ENCODE measurements at regions not wholly inside any gene's neighbourhood (a gene's known extent, or its start where the extent isn't known, plus 50 kb on each side); places are given as distances from the start of the nearest gene placed in this dataset.
"Not testable (repeated sequence)": the region's sequence is repeated elsewhere in the genome, so short reads cannot be mapped to it uniquely, and the experiment has no call there.

DNA sequence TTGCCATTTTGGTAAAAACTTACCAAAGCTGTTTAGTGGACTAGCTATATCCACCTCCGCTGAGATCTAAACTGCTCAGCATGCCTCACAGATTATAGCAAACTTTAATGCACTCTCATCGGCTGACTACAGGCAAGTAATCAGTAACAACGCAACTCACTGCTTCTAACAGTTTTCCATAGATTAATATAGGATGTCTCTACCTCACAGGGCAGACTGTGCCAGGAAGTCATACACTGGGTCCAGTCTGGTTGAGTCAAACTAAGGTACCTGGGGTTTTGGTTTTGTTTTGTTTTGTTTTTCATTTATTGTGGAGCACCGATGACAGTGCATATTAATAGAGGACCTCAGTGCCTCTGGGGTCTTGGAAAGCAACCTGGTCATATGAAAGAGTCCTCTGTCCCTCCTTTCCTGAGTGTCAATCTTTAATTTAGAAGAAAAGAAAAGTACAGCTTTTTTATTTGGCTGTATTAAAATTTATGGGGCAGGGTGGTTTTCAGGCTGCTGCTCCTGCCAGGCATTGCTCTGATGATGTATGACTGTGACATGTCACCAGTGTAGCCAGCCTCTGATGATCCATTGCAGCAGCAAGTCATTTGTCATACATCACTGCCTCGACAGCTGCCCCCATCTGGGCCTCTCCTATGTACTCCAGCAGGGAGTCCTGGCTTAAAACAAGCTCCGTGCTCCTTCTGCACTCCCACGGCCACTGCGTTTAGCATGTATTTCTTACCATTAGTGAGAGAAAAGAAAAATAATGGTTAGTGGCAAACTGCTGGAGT is 854.1 kb downstream of the KCNJ2 start:
- H3K27ac Mint-ChIP-seq, result no peak overlapping the region
- intact Hi-C loops (cut with micrococcal nuclease), result no loop called here
- H3K9me3 Mint-ChIP-seq, result no peaks in the 10 kb centered on the region
- no peaks in the 10 kb centered on the region for H3K4me1 Mint-ChIP-seq (ENCODE audit: low read depth)
- no peak for DNase-seq
- H3K4me3 Mint-ChIP-seq, result no peak overlapping the region
- H3K36me3 Mint-ChIP-seq (ENCODE audit: low read depth), result no peaks in the 10 kb centered on the region
- CTCF ChIA-PET, result interaction anchor here (0.6 kb wide), 1 partner anchor 488 kb away, joined by 3 read pairs; no protein-coding TSS in a partner anchor
- no peaks in the 10 kb centered on the region for H3K27me3 Mint-ChIP-seq (ENCODE audit: low read depth)

DNA sequence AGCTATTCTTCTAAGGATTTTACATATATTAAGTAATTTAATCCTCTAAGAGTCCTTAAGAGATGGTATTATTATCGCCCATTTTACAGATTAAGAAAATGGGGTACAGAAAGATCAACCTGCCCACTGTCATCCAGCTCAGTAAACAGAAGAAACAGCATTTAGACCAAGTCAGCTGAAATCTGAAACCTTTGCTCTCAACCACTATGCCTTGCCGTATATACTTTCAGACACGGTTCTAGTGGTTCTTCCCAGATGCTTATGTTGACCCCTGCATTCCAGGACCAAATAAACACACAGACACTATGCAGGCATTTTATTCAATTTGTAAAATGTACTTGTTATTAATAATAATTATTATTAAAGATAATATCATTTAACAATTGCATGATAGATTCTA is 854.8 kb downstream of the KCNJ2 start:
- CTCF ChIA-PET, result interaction anchor here (0.6 kb wide), 1 partner anchor 487 kb away, joined by 3 read pairs; no protein-coding TSS in a partner anchor
- Mint-ChIP-seq H3K27ac (no peak overlapping the region), H3K4me3 (no peak overlapping the region), H3K9me3 (no peaks in the 10 kb centered on the region), H3K36me3 (ENCODE audit: low read depth) (no peaks in the 10 kb centered on the region), H3K27me3 (ENCODE audit: low read depth) (no peaks in the 10 kb centered on the region), H3K4me1 (ENCODE audit: low read depth) (no peaks in the 10 kb centered on the region)
- no peak for DNase-seq
- intact Hi-C loops (cut with micrococcal nuclease), result no loop called here

DNA sequence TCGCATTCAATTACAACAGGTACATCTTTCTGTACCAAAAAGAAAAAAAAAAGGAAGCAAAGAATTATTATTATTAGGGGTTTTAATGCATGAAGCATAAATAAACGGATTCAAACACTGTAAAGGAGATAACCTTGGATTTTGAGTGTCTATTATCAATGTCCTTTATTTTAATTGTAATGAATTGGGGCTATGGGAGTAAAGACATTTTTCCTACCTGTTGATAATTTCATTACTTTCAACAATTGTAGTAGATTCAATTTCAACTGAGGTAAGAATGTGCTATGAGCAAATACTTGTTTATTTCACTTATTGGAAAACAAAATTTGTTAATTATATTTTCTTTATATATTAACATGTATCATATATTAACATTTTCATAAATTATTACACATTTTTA is 855.6 kb downstream of the KCNJ2 start:
- H3K36me3 Mint-ChIP-seq (ENCODE audit: low read depth), result no peaks in the 10 kb centered on the region
- H3K27ac Mint-ChIP-seq, result no peak overlapping the region
- no peaks in the 10 kb centered on the region for H3K9me3 Mint-ChIP-seq
- no peaks in the 10 kb centered on the region for H3K27me3 Mint-ChIP-seq (ENCODE audit: low read depth)
- H3K4me1 Mint-ChIP-seq (ENCODE audit: low read depth), result no peaks in the 10 kb centered on the region
- no peak for DNase-seq
- intact Hi-C loops (cut with micrococcal nuclease), result no loop called here
- H3K4me3 Mint-ChIP-seq, result no peak overlapping the region
- CTCF ChIA-PET, result no interaction called here

DNA sequence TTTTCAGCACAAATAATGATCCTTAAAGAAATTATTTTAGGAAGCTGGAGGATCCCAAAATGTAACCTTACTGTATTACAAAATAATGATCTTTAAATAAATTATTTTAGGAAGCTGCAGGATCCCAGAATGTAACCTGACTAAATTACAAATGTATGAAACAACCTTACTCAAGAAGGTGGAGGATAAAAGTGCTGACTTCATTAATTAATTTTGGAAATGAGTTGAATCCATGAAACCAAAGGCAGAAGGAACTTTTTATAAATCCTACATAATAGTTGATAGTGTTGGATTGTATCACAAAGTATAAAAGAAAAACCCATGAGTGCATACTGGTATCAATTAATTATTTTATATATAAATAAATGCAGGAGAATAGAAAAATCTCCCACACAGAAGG is 859.9 kb downstream of the KCNJ2 start:
- Mint-ChIP-seq H3K36me3 (ENCODE audit: low read depth) (no peaks in the 10 kb centered on the region), H3K27me3 (ENCODE audit: low read depth) (no peaks in the 10 kb centered on the region), H3K27ac (no peak overlapping the region), H3K9me3 (peaks cover 4% of the 10 kb centered on the region), H3K4me1 (ENCODE audit: low read depth) (no peaks in the 10 kb centered on the region), H3K4me3 (no peak overlapping the region)
- intact Hi-C loops (cut with micrococcal nuclease), result no loop called here
- DNase-seq, result no peak
- CTCF ChIA-PET, result no interaction called here

DNA sequence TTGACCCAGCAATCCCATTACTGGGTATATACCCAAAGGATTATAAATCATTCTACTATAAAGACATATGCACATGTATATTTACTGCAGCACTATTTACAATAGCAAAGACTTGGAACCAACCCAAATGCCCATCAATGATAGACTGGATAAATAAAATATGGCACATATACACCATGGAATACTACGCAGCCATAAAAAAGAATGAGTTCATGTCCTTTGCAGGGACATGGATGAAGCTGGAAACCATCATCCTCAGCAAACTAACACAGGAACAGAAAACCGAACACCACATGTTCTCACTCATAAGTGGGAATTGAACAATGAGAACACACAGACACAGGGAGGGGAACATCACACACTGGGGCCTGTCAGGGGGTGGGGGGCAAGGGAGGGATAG is 862.0 kb downstream of the KCNJ2 start:
- H3K27ac Mint-ChIP-seq; H3K4me3 Mint-ChIP-seq; H3K9me3 Mint-ChIP-seq; H3K36me3 Mint-ChIP-seq (ENCODE audit: low read depth); intact Hi-C loops (cut with micrococcal nuclease); DNase-seq; CTCF ChIA-PET; H3K4me1 Mint-ChIP-seq (ENCODE audit: low read depth); H3K27me3 Mint-ChIP-seq (ENCODE audit: low read depth): not testable (repeated sequence)

DNA sequence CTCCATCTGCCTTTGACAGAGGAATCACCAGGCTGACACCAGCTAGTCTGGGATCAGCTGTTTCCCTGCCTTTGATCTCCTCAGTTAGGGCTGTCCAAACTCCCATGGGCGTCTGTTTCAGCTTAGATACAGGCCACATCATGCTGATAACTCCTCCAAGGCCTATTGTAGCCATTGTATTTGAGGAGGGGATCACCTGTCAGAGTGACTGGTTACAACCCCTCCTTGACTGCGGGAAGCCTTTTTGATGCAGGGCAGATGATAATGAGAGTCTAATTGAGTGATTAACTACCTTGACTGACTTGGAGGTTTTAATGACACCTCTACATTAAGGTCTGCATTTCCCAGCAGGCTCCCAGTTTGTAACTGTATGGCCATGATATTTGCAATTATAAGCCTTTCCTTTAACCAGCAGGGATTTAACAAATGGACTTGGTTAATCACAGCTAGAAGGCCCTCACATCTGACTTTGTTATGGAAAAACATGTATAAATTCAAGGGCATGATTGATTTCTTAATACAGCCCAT is 863.5 kb downstream of the KCNJ2 start:
- H3K9me3 Mint-ChIP-seq, result peaks cover 4% of the 10 kb centered on the region
- intact Hi-C loops (cut with micrococcal nuclease), result no loop called here
- H3K4me3 Mint-ChIP-seq, result no peak overlapping the region
- no peaks in the 10 kb centered on the region for H3K36me3 Mint-ChIP-seq (ENCODE audit: low read depth)
- H3K27me3 Mint-ChIP-seq (ENCODE audit: low read depth), result no peaks in the 10 kb centered on the region
- no peak overlapping the region for H3K27ac Mint-ChIP-seq
- CTCF ChIA-PET, result no interaction called here
- H3K4me1 Mint-ChIP-seq (ENCODE audit: low read depth), result no peaks in the 10 kb centered on the region
- no peak for DNase-seq

DNA sequence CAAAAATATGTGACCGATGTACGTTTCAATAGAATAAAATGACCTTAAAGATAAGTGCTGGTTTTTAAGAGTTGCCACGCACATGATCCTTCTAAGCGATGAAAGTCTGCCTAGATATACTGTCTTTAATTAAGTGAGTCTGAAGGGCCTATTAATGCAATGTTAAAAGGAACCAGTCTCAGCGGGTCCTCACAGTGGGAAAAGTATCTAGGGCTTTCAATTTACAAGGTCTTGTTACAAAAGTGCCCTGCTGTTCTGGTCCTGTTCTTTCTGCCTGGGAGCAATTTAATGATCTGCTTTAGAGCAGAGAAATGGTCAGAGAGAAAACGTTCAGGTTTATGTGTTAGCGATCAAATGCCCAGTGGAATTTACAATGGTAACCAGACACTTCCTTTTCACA is 864.0 kb downstream of the KCNJ2 start:
- CTCF ChIA-PET, result no interaction called here
- Mint-ChIP-seq H3K4me3 (no peak overlapping the region), H3K4me1 (ENCODE audit: low read depth) (no peaks in the 10 kb centered on the region), H3K27ac (no peak overlapping the region), H3K36me3 (ENCODE audit: low read depth) (no peaks in the 10 kb centered on the region), H3K27me3 (ENCODE audit: low read depth) (no peaks in the 10 kb centered on the region), H3K9me3 (peaks cover 4% of the 10 kb centered on the region)
- no peak for DNase-seq
- intact Hi-C loops (cut with micrococcal nuclease), result no loop called here

DNA sequence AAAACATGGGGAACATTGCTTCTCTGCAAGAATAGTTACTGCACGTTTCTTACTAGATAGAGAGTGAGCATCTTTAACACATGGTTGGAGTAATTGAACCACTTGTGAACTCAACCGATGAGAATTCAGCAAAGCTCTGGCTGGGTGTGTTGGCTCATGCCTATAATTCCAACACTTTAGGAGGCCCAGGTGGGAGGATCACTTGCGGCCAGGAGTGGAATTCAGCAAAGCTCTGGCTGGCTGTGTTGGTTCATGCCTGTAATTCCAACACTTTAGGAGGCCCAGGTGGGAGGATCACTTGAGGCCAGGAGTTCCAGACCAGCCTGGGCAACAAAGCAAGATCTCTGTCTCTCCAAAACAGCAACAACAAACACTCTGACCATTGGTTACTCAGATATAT is 865.9 kb downstream of the KCNJ2 start:
- Mint-ChIP-seq H3K27ac (no peak overlapping the region), H3K36me3 (ENCODE audit: low read depth) (no peaks in the 10 kb centered on the region), H3K9me3 (peaks cover 4% of the 10 kb centered on the region)

DNA sequence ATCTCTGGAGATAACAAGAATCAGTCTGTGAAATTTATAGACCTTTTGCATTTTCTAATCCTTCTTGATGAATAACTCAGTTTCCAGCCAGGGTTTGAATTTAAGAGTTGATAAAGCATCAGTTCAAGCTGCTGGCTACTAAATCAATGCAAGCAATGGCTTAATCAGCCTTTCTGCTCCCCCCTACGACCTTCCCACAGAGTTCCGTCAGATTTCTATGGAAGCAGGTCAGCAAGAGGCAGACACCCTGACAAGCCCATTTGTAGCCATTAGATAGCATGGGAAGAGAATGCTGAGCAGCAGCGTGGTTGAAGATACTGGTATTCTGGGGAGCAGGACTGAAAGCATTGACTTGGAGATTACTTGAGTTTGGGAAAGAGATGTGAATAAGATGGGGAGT is 868.1 kb downstream of the KCNJ2 start:
- Mint-ChIP-seq H3K36me3 (ENCODE audit: low read depth) (no peaks in the 10 kb centered on the region), H3K27ac (no peak overlapping the region), H3K9me3 (peaks cover 3% of the 10 kb centered on the region), H3K27me3 (ENCODE audit: low read depth) (no peaks in the 10 kb centered on the region), H3K4me3 (no peak overlapping the region), H3K4me1 (ENCODE audit: low read depth) (no peaks in the 10 kb centered on the region)
- CTCF ChIA-PET, result no interaction called here
- DNase-seq, result no peak
- intact Hi-C loops (cut with micrococcal nuclease), result no loop called here

More for the DNA sequence above, 865.9 kb downstream of the KCNJ2 start:
- CTCF ChIA-PET, result no interaction called here
- Mint-ChIP-seq H3K27me3 (ENCODE audit: low read depth) (no peaks in the 10 kb centered on the region), H3K4me1 (ENCODE audit: low read depth) (no peaks in the 10 kb centered on the region), H3K4me3 (no peak overlapping the region)
- intact Hi-C loops (cut with micrococcal nuclease), result no loop called here
- DNase-seq, result no peak

DNA sequence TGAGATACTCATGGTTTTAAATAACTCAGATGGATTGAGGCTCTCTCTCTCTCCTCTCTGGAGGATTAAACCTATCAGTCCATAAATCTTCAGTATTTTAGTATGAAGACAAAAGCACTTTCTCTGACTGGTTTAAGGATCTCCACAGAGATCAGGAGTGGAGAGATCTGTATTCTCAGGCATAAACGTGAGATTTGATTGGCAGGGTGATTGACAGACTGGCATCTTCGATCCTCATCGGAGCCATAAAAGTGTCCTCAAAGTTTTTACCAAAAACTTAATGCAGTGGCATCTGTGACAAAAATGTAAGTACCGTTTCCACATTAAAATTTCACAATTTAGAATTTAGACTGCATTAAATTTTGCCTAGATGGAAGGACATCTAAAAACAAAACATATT is 870.1 kb downstream of the KCNJ2 start:
- intact Hi-C loops (cut with micrococcal nuclease), result no loop called here
- Mint-ChIP-seq H3K27me3 (ENCODE audit: low read depth) (no peaks in the 10 kb centered on the region), H3K4me3 (no peak overlapping the region), H3K27ac (no peak overlapping the region), H3K4me1 (ENCODE audit: low read depth) (no peaks in the 10 kb centered on the region), H3K36me3 (ENCODE audit: low read depth) (no peaks in the 10 kb centered on the region), H3K9me3 (no peaks in the 10 kb centered on the region)
- DNase-seq, result no peak
- CTCF ChIA-PET, result no interaction called here

DNA sequence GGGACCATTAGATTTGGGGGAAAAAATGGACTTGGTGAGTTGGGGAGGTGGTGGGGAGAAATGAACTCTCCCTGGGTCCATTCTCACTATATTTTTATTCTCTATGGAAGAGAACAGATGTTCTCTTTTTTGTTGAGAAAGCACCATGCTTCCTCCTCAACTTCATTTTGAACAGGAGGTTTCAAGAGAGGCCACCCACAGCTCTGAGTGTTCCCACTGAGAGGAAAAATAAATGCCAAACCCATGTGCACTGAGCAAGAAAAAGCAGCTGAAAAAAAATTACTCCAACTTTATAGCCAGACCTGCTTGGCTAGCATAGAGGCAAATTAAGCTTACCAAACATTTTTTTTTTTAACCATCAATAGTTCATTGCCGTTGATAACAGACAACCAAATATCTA is 883.6 kb downstream of the KCNJ2 start:
- intact Hi-C loops (cut with micrococcal nuclease), result no loop called here
- CTCF ChIA-PET, result interaction anchor here (0.7 kb wide), 1 partner anchor 407 kb away, joined by 3 read pairs; no protein-coding TSS in a partner anchor
- Mint-ChIP-seq H3K27ac (no peak overlapping the region), H3K4me1 (ENCODE audit: low read depth) (no peaks in the 10 kb centered on the region), H3K4me3 (no peak overlapping the region), H3K27me3 (ENCODE audit: low read depth) (no peaks in the 10 kb centered on the region), H3K36me3 (ENCODE audit: low read depth) (no peaks in the 10 kb centered on the region), H3K9me3 (peaks cover 7% of the 10 kb centered on the region)
- no peak for DNase-seq

DNA sequence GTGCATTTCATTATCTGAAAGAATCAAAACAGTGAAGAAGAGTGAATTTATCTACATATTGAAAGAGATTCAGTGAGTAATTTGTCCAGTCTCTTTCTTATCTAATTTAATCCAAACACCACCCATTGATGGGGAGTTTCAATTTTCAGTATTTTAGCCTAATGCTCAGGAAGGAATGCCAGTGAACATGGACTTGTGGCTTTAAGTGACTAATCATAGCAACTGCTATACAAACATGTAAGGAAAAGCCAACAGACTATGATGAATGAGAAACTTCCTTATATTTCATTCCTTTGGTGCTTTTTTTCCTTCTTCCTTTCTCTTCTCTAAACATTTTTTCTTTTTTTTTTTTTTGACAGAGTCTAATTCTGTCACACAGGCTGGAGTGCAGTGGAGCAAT is 885.8 kb downstream of the KCNJ2 start:
- H3K27me3 Mint-ChIP-seq (ENCODE audit: low read depth), result no peaks in the 10 kb centered on the region

DNA sequence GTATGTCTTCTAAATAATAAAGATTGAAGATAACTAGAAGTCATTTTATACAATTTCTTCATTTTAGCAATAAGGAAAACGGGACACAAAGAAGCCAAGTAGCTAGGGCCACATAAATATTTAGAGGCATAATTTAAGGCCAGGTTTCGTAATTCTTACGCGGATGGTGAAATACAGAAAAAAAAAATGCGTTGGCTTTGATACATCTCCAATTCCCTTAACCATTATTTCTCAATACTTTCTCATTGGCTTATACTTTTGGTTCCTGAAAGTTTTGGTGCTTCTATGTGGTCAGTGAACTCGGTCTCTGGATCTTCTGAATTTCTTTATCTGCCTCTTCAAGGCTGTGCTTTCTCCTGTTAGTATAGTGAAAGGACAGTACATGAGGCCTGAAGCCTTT is 888.1 kb downstream of the KCNJ2 start:
- H3K27ac Mint-ChIP-seq, result no peak overlapping the region
- CTCF ChIA-PET, result no interaction called here

More for the DNA sequence above, 885.8 kb downstream of the KCNJ2 start:
- H3K36me3 Mint-ChIP-seq (ENCODE audit: low read depth), result no peaks in the 10 kb centered on the region
- no peak overlapping the region for H3K27ac Mint-ChIP-seq
- H3K4me3 Mint-ChIP-seq, result no peak overlapping the region
- DNase-seq, result no peak
- CTCF ChIA-PET, result no interaction called here
- H3K4me1 Mint-ChIP-seq (ENCODE audit: low read depth), result no peaks in the 10 kb centered on the region
- intact Hi-C loops (cut with micrococcal nuclease), result no loop called here
- peaks cover 8% of the 10 kb centered on the region for H3K9me3 Mint-ChIP-seq

More for the DNA sequence above, 888.1 kb downstream of the KCNJ2 start:
- H3K27me3 Mint-ChIP-seq (ENCODE audit: low read depth), result no peaks in the 10 kb centered on the region
- peaks cover 14% of the 10 kb centered on the region for H3K9me3 Mint-ChIP-seq
- no peaks in the 10 kb centered on the region for H3K4me1 Mint-ChIP-seq (ENCODE audit: low read depth)
- no peaks in the 10 kb centered on the region for H3K36me3 Mint-ChIP-seq (ENCODE audit: low read depth)
- intact Hi-C loops (cut with micrococcal nuclease), result no loop called here
- H3K4me3 Mint-ChIP-seq, result no peak overlapping the region
- no peak for DNase-seq

All from activated naive CD4-positive, alpha-beta T cell treated with anti-CD3 and anti-CD28 coated beads for 36 hours (primary cell).